ENCODE measurements at regions not wholly inside any gene's neighbourhood (a gene's known extent, or its start where the extent isn't known, plus 50 kb on each side); places are given as distances from the start of the nearest gene placed in this dataset.

DNA sequence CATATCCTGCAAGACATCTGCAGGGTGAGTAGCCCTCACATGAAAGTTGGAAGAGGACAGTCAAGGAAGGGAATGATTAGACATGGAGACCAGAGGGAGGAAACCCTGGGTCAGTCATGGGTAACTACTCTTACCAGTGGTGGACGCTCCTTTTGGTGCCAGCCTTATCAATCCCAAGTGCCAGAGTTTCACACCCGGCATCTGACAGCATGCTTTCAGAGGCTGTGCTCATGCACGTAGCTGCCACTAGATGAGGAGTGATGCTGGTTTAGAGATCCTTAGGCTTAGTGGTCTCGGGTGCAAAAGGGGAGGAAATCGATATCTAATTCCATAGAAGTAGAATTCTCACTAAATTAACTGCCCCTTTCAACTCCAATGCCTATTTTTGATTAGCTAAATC lies 100.8 kb downstream of the PLCE1 start:
- H3K4me3 ChIP-seq (ENCODE audit: low read depth, low read length), result no peak overlapping the region
- DNase-seq (ENCODE audit: low read depth), result no peak
- TF ChIP-seq POLR2A (IDR thresholded peaks at IDR 0.05; ENCODE audit: extremely low read depth, insufficient read length) (no peak), MYC (IDR thresholded peaks at IDR 0.05; ENCODE audit: low read depth, low read length) (no peak)
- TF ChIP-seq, protein P1, sequence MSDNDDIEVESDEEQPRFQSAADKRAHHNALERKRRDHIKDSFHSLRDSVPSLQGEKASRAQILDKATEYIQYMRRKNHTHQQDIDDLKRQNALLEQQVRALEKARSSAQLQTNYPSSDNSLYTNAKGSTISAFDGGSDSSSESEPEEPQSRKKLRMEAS (IDR thresholded peaks at IDR 0.05; ENCODE audit: low read depth, low read length), result no peak
- TF ChIP-seq, protein P2, sequence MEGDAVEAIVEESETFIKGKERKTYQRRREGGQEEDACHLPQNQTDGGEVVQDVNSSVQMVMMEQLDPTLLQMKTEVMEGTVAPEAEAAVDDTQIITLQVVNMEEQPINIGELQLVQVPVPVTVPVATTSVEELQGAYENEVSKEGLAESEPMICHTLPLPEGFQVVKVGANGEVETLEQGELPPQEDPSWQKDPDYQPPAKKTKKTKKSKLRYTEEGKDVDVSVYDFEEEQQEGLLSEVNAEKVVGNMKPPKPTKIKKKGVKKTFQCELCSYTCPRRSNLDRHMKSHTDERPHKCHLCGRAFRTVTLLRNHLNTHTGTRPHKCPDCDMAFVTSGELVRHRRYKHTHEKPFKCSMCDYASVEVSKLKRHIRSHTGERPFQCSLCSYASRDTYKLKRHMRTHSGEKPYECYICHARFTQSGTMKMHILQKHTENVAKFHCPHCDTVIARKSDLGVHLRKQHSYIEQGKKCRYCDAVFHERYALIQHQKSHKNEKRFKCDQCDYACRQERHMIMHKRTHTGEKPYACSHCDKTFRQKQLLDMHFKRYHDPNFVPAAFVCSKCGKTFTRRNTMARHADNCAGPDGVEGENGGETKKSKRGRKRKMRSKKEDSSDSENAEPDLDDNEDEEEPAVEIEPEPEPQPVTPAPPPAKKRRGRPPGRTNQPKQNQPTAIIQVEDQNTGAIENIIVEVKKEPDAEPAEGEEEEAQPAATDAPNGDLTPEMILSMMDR (IDR thresholded peaks at IDR 0.05; ENCODE audit: low read depth, low read length), result no peak

DNA sequence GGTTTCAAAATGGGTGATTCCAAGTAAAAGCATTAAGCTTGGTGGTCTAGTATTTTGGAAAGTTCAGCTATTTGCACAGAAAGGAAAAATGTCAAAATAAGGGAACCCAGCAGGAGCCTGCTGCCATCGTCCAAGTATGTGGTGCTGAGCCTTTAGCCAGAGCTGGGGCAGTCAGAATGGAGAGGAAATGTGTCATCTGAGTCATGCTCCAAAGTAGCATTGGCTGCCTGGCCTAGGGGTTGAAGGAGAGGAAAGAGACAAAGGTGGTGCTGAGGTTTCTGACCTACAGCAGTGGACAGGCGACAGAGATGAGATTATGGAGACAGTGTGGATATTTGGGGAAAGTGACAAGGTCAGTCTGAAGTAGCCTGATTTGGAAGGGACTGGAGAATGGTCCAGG lies 103.9 kb downstream of the PLCE1 start:
- no peak for DNase-seq (ENCODE audit: low read depth)
- TF ChIP-seq, protein P1 (IDR thresholded peaks at IDR 0.05; ENCODE audit: low read depth, low read length), result no peak
- no peak for TF ChIP-seq POLR2A (IDR thresholded peaks at IDR 0.05; ENCODE audit: extremely low read depth, insufficient read length)
- TF ChIP-seq MYC (IDR thresholded peaks at IDR 0.05; ENCODE audit: low read depth, low read length), result no peak
- TF ChIP-seq, protein P2 (IDR thresholded peaks at IDR 0.05; ENCODE audit: low read depth, low read length), result no peak
- H3K4me3 ChIP-seq (ENCODE audit: low read depth, low read length), result no peak overlapping the region

DNA sequence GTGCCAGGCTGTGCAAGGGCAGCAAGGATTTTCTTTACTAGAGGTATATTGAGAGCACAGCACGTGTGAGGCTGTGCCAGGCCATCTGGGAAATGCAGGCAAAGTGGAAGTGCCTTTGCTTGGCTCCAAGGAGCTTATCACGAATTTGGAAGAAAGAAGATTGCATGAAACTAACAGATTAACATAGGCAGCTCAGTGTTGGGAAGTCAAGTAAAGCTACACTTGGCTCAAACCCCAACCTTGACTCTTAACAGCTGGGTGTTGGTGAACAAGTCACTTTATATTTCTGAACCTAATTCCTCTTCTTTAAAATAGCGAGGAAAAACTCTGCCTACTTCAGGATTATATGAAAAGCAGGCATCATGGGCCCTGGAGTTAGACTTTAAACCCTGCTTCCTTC lies 105.2 kb downstream of the PLCE1 start:
- TF ChIP-seq, protein P2 (IDR thresholded peaks at IDR 0.05; ENCODE audit: low read depth, low read length), result no peak
- TF ChIP-seq POLR2A (IDR thresholded peaks at IDR 0.05; ENCODE audit: extremely low read depth, insufficient read length), result no peak
- TF ChIP-seq, protein P1 (IDR thresholded peaks at IDR 0.05; ENCODE audit: low read depth, low read length), result no peak
- no peak for TF ChIP-seq MYC (IDR thresholded peaks at IDR 0.05; ENCODE audit: low read depth, low read length)
- DNase-seq (ENCODE audit: low read depth), result no peak
- no peak overlapping the region for H3K4me3 ChIP-seq (ENCODE audit: low read depth, low read length)

DNA sequence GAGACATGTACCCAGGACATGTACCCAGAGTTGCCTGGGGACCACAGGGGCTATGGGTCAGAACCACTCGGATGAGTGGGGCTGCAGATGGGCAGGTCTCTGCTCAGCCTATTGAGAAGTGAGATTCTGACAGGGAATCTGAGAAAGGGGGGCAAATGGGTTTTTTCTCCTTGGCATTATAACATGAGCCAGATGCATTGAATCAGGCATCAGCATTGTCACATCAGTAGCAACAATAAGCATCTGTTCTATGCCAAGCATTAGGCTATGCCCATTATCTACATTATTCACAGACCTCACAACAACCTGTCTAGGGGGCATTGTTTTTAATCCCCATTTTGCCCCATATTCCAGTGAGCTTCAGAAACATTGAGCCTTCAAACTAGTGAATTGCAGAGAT lies 108.2 kb downstream of the PLCE1 start:
- no peak for TF ChIP-seq MYC (IDR thresholded peaks at IDR 0.05; ENCODE audit: low read depth, low read length)
- TF ChIP-seq, protein P2 (IDR thresholded peaks at IDR 0.05; ENCODE audit: low read depth, low read length), result no peak
- no peak for TF ChIP-seq POLR2A (IDR thresholded peaks at IDR 0.05; ENCODE audit: extremely low read depth, insufficient read length)
- TF ChIP-seq, protein P1 (IDR thresholded peaks at IDR 0.05; ENCODE audit: low read depth, low read length), result no peak
- DNase-seq (ENCODE audit: low read depth), result no peak

DNA sequence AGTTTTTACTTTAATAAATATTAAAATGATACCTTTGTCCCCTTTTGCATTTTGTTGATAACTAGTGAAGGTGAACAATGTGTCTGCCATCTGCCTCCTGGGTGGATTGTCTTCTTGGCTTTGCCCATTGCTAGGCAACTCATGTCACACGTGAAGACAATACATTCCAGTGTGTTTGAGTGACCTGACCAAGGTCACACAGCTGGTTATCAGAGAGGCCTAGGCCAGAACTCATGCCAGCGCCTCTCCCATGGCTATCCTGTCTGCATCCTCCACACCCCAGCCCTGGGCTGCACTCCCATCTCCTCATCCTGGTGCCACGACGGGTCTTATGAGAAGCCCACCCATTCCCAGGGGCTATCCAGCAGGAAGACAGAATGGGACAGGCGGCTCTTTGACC lies 108.7 kb downstream of the PLCE1 start:
- DNase-seq (ENCODE audit: low read depth), result no peak
- no peak overlapping the region for H3K4me3 ChIP-seq (ENCODE audit: low read depth, low read length)
- TF ChIP-seq POLR2A (IDR thresholded peaks at IDR 0.05; ENCODE audit: extremely low read depth, insufficient read length) (no peak), MYC (IDR thresholded peaks at IDR 0.05; ENCODE audit: low read depth, low read length) (no peak)
- TF ChIP-seq, protein P2 (IDR thresholded peaks at IDR 0.05; ENCODE audit: low read depth, low read length), result no peak
- TF ChIP-seq, protein P1 (IDR thresholded peaks at IDR 0.05; ENCODE audit: low read depth, low read length), result no peak

More for the DNA sequence above, 108.2 kb downstream of the PLCE1 start:
- H3K4me3 ChIP-seq (ENCODE audit: low read depth, low read length), result no peak overlapping the region

DNA sequence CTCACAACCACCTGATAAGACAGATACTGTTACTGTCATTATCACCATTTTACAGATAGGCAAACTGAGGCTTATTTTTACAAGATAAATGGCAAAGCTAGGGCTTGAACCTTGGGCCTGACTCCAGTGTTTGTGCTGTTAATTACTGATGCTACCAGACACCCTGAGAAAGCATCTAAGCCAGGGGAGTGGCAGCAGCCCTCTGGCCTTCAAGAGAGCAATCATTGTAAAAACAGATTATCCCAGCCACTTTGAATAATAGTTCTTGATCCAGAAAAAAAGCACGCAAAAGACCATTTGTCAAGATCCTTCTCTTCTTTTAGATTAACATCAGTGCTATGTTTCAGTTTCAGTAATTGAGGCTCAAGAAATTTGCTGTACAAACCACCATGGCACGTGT lies 109.5 kb downstream of the PLCE1 start:
- H3K4me3 ChIP-seq (ENCODE audit: low read depth, low read length), result no peak overlapping the region
- DNase-seq (ENCODE audit: low read depth), result no peak

More for the DNA sequence above, 109.5 kb downstream of the PLCE1 start:
- TF ChIP-seq POLR2A (IDR thresholded peaks at IDR 0.05; ENCODE audit: extremely low read depth, insufficient read length) (no peak), MYC (IDR thresholded peaks at IDR 0.05; ENCODE audit: low read depth, low read length) (no peak)
- TF ChIP-seq, protein P1 (IDR thresholded peaks at IDR 0.05; ENCODE audit: low read depth, low read length), result no peak
- TF ChIP-seq, protein P2 (IDR thresholded peaks at IDR 0.05; ENCODE audit: low read depth, low read length), result no peak

Measured in NB4 (cell line).